Vagina (tissue), 2 donors: ENCODE measurements at regions not wholly inside any gene's neighbourhood (a gene's known extent, or its start where the extent isn't known, plus 50 kb on each side); places are given as distances from the start of the nearest gene placed in this dataset.

Experiments used
- POLR2A ChIP-seq, 2 donors: fragments of 450-650 bp; IDR thresholded peaks; one replicate each; pipeline ENCODE4 v1.6.1; 2017; ENCODE audit warnings: antibody characterized with exemption in 2 of 2, mild to moderate bottlenecking in 2 of 2, moderate library complexity in 2 of 2
- POLR2AphosphoS5 ChIP-seq, 2 donors: sonication (generic); formaldehyde crosslinking; IDR thresholded peaks; one replicate each; pipeline ENCODE4 v1.9.0; 2017; ENCODE audit warnings: antibody characterized with exemption in 2 of 2, mild to moderate bottlenecking in 2 of 2, low read depth in 1 of 2; ENCODE audit not compliant: insufficient read depth in 1 of 2
- TF ChIP-seq, protein P1 (sequence below), 3 experiments: fragments of 450-650 bp in 2 of 3; fragments of 200-600 bp in 1 of 3; sonication (generic) in 1 of 3; IDR thresholded peaks; one replicate each; pipeline ENCODE4 v1.5.1; 2017 to 2019; ENCODE audit warnings: antibody characterized with exemption in 3 of 3, mild to moderate bottlenecking in 2 of 3, moderate library complexity in 2 of 3

DNA sequence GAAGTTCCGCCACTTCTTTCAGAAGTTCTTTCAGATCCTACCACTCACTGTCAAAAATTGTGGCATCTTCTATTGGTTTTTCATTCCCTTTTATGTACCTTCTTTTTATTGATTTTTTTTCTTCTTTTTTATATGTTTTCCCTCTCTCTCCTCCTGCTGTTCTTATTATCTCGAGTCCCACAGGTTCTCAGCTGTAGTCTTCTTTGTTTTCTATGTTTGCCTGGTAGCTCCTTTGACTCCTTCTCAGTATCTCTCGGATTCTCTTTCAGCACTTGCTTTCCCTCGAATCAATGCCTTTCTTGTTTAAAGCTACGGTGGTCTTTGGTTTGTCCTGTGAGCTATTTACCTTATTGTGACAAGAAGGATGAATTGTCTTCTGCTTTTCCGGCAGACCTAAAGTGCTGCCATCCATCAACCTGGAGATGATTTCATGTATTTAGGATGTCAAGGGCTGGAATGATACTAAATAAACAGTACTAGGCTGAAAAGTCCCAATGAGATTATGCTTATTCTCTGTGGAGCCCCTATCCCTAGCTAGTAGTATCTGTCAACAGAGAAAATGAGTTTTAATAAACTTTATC, 541.7 kb downstream of the NOVA1 start:
- TF ChIP-seq, protein P1, sequence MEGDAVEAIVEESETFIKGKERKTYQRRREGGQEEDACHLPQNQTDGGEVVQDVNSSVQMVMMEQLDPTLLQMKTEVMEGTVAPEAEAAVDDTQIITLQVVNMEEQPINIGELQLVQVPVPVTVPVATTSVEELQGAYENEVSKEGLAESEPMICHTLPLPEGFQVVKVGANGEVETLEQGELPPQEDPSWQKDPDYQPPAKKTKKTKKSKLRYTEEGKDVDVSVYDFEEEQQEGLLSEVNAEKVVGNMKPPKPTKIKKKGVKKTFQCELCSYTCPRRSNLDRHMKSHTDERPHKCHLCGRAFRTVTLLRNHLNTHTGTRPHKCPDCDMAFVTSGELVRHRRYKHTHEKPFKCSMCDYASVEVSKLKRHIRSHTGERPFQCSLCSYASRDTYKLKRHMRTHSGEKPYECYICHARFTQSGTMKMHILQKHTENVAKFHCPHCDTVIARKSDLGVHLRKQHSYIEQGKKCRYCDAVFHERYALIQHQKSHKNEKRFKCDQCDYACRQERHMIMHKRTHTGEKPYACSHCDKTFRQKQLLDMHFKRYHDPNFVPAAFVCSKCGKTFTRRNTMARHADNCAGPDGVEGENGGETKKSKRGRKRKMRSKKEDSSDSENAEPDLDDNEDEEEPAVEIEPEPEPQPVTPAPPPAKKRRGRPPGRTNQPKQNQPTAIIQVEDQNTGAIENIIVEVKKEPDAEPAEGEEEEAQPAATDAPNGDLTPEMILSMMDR (IDR thresholded peaks at IDR 0.05), result no peak
- TF ChIP-seq POLR2AphosphoS5 (IDR thresholded peaks at IDR 0.05; ENCODE audit: insufficient read depth in 1 of 2, low read depth in 1 of 2) (no peak), POLR2A (IDR thresholded peaks at IDR 0.05) (no peak)
